PC-3 (cell line): ENCODE measurements at regions not wholly inside any gene's neighbourhood (a gene's known extent, or its start where the extent isn't known, plus 50 kb on each side); places are given as distances from the start of the nearest gene placed in this dataset.
A peak's percentile ranks its signal among the peaks of the same experiment; 100 is the strongest.

ENCODE experiments used
- ATAC-seq: fragments of 200-7000 bp; cut with Tn5 transposase; 2 replicates; pipeline ENCODE4 v1.9.1; 2020; ENCODE audit warnings: mild to moderate bottlenecking, moderate library complexity
- BruUV-seq: library from RNA; stranded (reverse); fragments of 400-500 nt; replicated peaks from 2 replicates; lab custom pipeline; 2021; lab: Mats Ljungman, UMichigan
- CTCF ChIA-PET: fragments of 300-600 bp; sonication (Branson Sonifier 250); formaldehyde crosslinking; loops from one replicate; lab custom pipeline; 2022; ENCODE audit warnings: antibody characterized with exemption; lab: Charles Lee
- POLR2A ChIA-PET: fragments of 300-600 bp; sonication (Branson Sonifier 250); formaldehyde crosslinking; loops from one replicate; lab custom pipeline; 2022; ENCODE audit warnings: antibody characterized with exemption; ENCODE audit not compliant: unreplicated experiment; lab: Charles Lee
- DNase-seq: peaks from one replicate; pipeline ENCODE4 v3.0.0-alpha.2; 2015
- H2AFZ ChIP-seq: fragments of 300-600 bp; sonication (generic); 2 replicates; pipeline ENCODE4 v1.6.0; 2016; ENCODE audit warnings: antibody characterized with exemption, low read length
- H3F3A ChIP-seq: fragments of 300-600 bp; sonication (generic); one replicate; pipeline ENCODE4 v1.6.0; 2017; ENCODE audit warnings: antibody characterized with exemption, low read length, control low read depth, mild to moderate bottlenecking; ENCODE audit not compliant: unreplicated experiment
- H3K27ac ChIP-seq: fragments of 300-600 bp; sonication (generic); 2 replicates; pipeline ENCODE4 v1.5.1; 2016; ENCODE audit warnings: mild to moderate bottlenecking, low read length
- H3K27me3 ChIP-seq: fragments of 300-600 bp; sonication (generic); 2 replicates; pipeline ENCODE4 v1.6.1; 2016; ENCODE audit warnings: low read length, mixed read lengths
- H3K36me3 ChIP-seq: fragments of 300-600 bp; sonication (generic); 2 replicates; pipeline ENCODE4 v1.6.1; 2016; ENCODE audit warnings: low read depth, mixed run types, low read length, mixed read lengths
- H3K4me1 ChIP-seq: fragments of 300-600 bp; sonication (generic); 2 replicates; pipeline ENCODE4 v1.5.1; 2016; ENCODE audit warnings: low read length; ENCODE audit not compliant: insufficient read depth
- H3K4me2 ChIP-seq: fragments of 300-600 bp; sonication (generic); 2 replicates; pipeline ENCODE4 v1.6.0; 2016; ENCODE audit warnings: low read length
- H3K4me3 ChIP-seq: fragments of 300-600 bp; sonication (generic); 2 replicates; pipeline ENCODE4 v1.5.1; 2016; ENCODE audit warnings: mild to moderate bottlenecking, low read length, mixed read lengths
- H3K79me2 ChIP-seq: fragments of 300-600 bp; sonication (generic); 2 replicates; pipeline ENCODE4 v1.6.1; 2017; ENCODE audit warnings: low read length, mixed read lengths
- H3K9ac ChIP-seq: fragments of 300-600 bp; sonication (generic); 2 replicates; pipeline ENCODE4 v1.6.0; 2016; ENCODE audit warnings: mild to moderate bottlenecking, low read length
- H3K9me2 ChIP-seq: fragments of 300-600 bp; sonication (generic); replicated peaks from 2 replicates; pipeline ENCODE4 v1.6.1; 2016; ENCODE audit warnings: mixed run types, low read length, mixed read lengths
- H3K9me3 ChIP-seq: fragments of 300-600 bp; sonication (generic); 2 replicates; pipeline ENCODE4 v1.6.1; 2016; ENCODE audit warnings: low read length, mixed read lengths
- H4K20me1 ChIP-seq: fragments of 300-600 bp; sonication (generic); 2 replicates; pipeline ENCODE4 v1.6.1; 2016; ENCODE audit warnings: low read length, mixed read lengths
- EZH2 ChIP-seq: fragments of 300-600 bp; sonication (generic); IDR thresholded peaks from one replicate; pipeline ENCODE4 v1.6.1; 2017; ENCODE audit warnings: antibody characterized with exemption, mild to moderate bottlenecking, low read length; ENCODE audit not compliant: unreplicated experiment
- EZH2phosphoT487 ChIP-seq: fragments of 300-600 bp; sonication (generic); IDR thresholded peaks from 2 replicates; pipeline ENCODE4 v1.6.1; 2018; ENCODE audit warnings: mild to moderate bottlenecking, antibody characterized with exemption, low read length, borderline replicate concordance
- intact Hi-C: fragments of 100-400 bp; cut with micrococcal nuclease; formaldehyde crosslinking; loops from 2 replicates; pipeline ENCODE4 v1.9.0; 2023
- TF ChIP-seq, protein P1 (sequence below): fragments of 300-600 bp; sonication (generic); conservative IDR thresholded peaks from 2 replicates; pipeline ENCODE4 v1.5.1; 2017; ENCODE audit warnings: antibody characterized with exemption, low read depth, mild to moderate bottlenecking, low read length

DNA sequence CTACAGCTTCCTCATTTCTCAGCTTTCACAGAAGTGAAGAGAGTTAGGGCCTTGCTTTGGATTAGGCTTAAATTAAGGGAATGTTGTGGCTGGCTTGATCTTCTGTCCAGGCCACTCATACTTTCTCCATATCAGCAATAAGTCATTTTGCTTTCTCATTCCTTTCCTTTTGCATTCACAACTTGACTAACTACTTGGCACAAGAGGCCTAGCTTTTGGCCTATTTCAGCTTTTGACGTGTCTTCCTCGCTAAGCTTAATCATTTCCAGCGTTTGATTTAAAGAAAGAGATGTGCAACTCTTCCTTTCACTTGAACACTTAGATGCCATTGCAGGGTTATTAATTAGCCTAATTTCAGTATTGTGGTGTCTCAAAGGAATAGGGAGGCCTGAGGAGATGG lies 712.0 kb downstream of the INHBA start:
- no peaks in the 10 kb centered on the region for H4K20me1 ChIP-seq
- no peak overlapping the region for H3K9ac ChIP-seq
- no peak overlapping the region for H3K4me2 ChIP-seq
- POLR2A ChIA-PET: no interaction called here
- H3K27ac ChIP-seq: no peak overlapping the region
- intact Hi-C loops: no loop called here
- BruUV-seq: no TSS peak
- H3K36me3 ChIP-seq: no peaks in the 10 kb centered on the region
- H3K79me2 ChIP-seq: no peaks in the 10 kb centered on the region
- no peaks in the 10 kb centered on the region for H3K9me3 ChIP-seq
- H3K27me3 ChIP-seq: no peaks in the 10 kb centered on the region
- no peak for TF ChIP-seq EZH2phosphoT487
- TF ChIP-seq, protein P1, sequence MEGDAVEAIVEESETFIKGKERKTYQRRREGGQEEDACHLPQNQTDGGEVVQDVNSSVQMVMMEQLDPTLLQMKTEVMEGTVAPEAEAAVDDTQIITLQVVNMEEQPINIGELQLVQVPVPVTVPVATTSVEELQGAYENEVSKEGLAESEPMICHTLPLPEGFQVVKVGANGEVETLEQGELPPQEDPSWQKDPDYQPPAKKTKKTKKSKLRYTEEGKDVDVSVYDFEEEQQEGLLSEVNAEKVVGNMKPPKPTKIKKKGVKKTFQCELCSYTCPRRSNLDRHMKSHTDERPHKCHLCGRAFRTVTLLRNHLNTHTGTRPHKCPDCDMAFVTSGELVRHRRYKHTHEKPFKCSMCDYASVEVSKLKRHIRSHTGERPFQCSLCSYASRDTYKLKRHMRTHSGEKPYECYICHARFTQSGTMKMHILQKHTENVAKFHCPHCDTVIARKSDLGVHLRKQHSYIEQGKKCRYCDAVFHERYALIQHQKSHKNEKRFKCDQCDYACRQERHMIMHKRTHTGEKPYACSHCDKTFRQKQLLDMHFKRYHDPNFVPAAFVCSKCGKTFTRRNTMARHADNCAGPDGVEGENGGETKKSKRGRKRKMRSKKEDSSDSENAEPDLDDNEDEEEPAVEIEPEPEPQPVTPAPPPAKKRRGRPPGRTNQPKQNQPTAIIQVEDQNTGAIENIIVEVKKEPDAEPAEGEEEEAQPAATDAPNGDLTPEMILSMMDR: no peak
- no peak for TF ChIP-seq EZH2
- CTCF ChIA-PET: no interaction called here
- no peak for DNase-seq
- H2AFZ ChIP-seq: no peak overlapping the region
- H3K4me3 ChIP-seq: no peak overlapping the region
- peaks cover 12% of the 10 kb centered on the region for H3K4me1 ChIP-seq
- H3F3A ChIP-seq: no peaks in the 10 kb centered on the region
- H3K9me2 ChIP-seq: no peaks in the 10 kb centered on the region
- ATAC-seq: no peak

DNA sequence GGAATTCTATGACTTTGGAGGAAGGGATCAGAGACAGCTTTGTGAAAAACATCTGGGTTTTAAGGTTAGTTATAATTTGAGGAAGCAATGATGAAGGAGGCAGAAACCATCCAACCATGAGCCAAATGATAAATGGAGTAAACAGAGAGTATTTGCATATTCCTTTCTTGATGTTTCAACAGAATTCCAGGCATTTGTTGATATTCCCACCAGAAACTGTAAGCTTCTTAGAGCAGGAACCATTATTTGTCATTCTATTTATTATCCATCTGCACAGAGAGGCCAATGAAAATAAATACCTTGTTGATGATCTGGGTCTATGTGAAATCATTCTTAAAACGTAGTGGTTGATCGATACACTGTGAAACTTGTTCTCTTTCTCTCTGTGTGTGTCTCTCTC lies 715.3 kb downstream of the INHBA start:
- CTCF ChIA-PET: no interaction called here
- intact Hi-C loops: loop anchor here (5.0 kb wide), 1 partner anchor 165 kb away; no protein-coding TSS in a partner anchor

DNA sequence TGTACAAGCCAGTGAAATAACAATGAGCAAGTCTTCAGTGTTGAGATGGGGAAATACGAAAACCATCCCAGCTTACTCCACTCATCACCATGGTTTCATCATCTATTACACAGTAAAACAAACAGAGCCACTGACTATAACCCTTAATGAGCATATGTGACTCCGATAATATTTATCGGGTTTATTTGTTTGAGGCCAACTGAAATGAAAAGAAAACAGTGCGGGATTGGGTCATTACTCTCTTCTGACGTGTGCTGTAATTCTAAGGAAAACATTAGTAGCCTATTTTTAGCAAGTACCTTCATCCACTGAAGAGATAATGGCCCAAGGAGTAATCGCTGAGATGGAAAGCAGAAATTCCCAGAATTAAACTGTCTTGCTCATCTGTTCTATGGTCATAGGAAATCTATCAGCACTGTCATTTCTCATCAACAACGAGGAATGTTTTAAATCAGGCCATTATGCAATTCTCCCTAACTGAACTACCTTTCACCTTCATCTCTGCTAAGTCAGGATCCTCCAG lies 716.5 kb downstream of the INHBA start:
- no peaks in the 10 kb centered on the region for H3F3A ChIP-seq
- POLR2A ChIA-PET: no interaction called here
- H4K20me1 ChIP-seq: no peaks in the 10 kb centered on the region
- H3K9me3 ChIP-seq: no peaks in the 10 kb centered on the region
- no TSS peak for BruUV-seq
- peak overlapping the region; percentile 60 for H3K9ac ChIP-seq
- H3K4me3 ChIP-seq: peak overlapping the region; percentile 22; the same call in 1 of the 2 replicates
- H3K9me2 ChIP-seq: no peaks in the 10 kb centered on the region
- H3K79me2 ChIP-seq: no peaks in the 10 kb centered on the region
- TF ChIP-seq EZH2phosphoT487 (no peak), EZH2 (no peak)
- TF ChIP-seq, protein P1: no peak
- ATAC-seq (peak; percentile 97), DNase-seq (peak; percentile 76)
- intact Hi-C loops: loop anchor here (5.0 kb wide), 1 partner anchor 164 kb away; no protein-coding TSS in a partner anchor
- H3K27me3 ChIP-seq: no peaks in the 10 kb centered on the region
- CTCF ChIA-PET: interaction anchor here (0.6 kb wide), 1 partner anchor 236 kb away, joined by 3 read pairs; no protein-coding TSS in a partner anchor
- H3K4me2 ChIP-seq: peak overlapping the region; percentile 45
- H2AFZ ChIP-seq: peak overlapping the region; percentile 36
- H3K27ac ChIP-seq: peak overlapping the region; percentile 90
- H3K4me1 ChIP-seq: peaks cover 16% of the 10 kb centered on the region
- no peaks in the 10 kb centered on the region for H3K36me3 ChIP-seq

More for the DNA sequence above, 715.3 kb downstream of the INHBA start:
- Histone ChIP-seq H3K9me2 (no peaks in the 10 kb centered on the region), H3K36me3 (no peaks in the 10 kb centered on the region), H3K4me2 (no peak overlapping the region), H3K9ac (peak overlapping the region; percentile 60; the same call in 1 of the 2 replicates), H3K4me3 (no peak overlapping the region), H3K27ac (peak overlapping the region; percentile 90), H2AFZ (no peak overlapping the region), H3K9me3 (no peaks in the 10 kb centered on the region), H3K4me1 (peaks cover 16% of the 10 kb centered on the region), H3K79me2 (no peaks in the 10 kb centered on the region), H3K27me3 (no peaks in the 10 kb centered on the region), H4K20me1 (no peaks in the 10 kb centered on the region), H3F3A (no peaks in the 10 kb centered on the region)
- no peak for ATAC-seq
- POLR2A ChIA-PET: no interaction called here
- no TSS peak for BruUV-seq
- TF ChIP-seq, protein P1: no peak
- no peak for TF ChIP-seq EZH2
- no peak for TF ChIP-seq EZH2phosphoT487
- no peak for DNase-seq
